Stimulated activated CD8-positive, alpha-beta memory T cell treated with anti-CD3 and anti-CD28 coated beads, Interleukin-15, amount 100 ng/mL, for 48 hours (primary cell): ENCODE measurements at regions not wholly inside any gene's neighbourhood (a gene's known extent, or its start where the extent isn't known, plus 50 kb on each side); places are given as distances from the start of the nearest gene placed in this dataset.
A peak's percentile ranks its signal among the peaks of the same experiment; 100 is the strongest.

Source experiments
- DNase-seq, 2 donors: peaks; one replicate each; pipeline ENCODE4 v3.0.0-alpha.2; 2020; ENCODE audit warnings: low read depth in 2 of 2

DNA sequence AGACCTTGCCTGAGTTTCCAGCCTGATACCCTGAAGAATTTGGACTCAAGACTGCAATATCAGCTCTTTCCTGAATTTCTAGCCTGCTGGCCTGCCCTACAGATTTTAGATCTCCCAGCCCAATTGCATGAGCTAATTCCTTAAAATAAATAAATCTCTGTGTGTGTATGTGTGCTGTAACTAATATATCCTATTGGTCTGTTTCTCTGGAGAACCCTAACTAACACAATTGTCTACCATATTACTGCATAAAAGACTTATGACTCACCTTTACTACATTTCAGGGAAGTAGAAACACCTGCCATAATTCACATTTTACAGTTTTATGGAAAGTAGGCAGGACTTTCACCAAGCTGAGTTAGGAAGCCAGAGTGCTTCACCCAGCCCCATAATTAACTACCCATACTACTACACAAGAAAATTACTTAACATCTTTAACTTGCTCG lies 90.7 kb upstream of the BEND6 start:
- no peak for DNase-seq

DNA sequence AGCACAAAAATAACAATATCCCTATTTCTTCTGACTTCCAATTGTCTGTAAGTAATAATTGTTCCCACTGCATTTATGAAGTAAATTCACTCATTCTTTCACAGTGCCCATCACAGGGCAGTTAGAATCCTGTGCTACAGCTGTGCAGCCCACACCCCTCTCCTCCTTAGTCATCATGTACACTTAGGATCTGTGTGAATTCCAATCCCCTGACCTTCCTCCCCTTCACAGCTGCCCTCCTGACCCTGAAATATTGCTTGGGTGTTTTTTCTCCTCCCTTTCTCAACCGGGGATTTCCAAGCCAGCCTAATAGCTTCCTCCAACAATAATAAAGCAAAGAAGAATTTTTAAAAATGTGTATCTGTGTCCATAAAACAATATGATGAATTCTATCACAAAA lies 91.5 kb upstream of the BEND6 start:
- no peak for DNase-seq

DNA sequence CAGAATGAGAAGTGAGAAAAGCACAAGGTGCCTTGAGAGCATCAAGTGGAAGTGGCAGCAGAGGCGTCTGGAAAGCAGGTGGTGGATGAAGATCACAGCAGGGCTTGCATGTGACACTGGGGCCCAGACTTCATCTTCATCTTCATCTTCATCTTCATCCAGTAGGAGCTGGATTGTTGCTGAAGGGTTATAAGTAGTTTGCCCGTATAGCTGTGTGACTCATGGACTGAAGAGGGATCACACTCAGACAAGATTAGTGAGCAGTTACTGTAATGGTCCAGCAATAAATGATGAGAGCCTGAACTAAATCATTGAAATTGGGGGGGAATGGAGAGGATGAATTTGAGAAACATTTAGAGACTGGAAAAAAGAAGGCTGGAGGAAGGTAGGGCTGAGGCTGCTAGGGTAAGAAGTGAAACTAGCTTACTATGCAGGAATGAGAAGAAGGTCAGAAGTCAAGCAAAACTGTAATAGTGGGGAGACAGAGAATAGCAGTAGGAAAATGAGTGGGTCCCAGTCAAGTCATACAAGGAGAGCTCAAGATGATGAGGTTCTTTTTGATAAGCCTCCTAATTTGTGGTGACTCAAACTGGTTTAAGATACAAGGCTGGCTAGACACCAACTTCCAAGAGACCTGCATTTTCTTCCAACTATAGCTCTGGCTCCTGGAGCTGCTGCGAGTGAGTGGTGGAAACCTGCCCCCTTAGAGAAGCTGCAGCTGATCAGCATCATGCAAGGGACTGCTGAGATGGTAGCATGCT lies 92.3 kb upstream of the BEND6 start:
- DNase-seq, result no peak

DNA sequence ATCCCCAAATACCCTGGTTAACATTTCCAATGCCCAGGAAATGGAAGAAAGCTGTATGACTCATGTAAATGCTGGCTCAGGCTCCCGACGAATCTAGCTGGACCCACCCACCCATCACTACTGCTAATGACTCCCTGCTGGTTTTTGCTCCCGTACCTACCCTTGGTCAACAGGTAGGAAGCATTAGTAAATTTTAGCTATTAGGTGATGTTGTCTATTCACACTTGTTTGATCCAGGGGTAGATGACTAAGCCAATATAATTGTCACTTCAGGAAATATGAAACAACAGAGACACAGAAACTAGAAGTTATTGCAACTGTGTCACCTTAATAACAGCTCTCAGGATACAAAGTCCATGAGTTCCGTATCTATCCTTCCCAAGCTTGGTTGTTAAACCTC lies 94.4 kb upstream of the BEND6 start:
- DNase-seq, result no peak

DNA sequence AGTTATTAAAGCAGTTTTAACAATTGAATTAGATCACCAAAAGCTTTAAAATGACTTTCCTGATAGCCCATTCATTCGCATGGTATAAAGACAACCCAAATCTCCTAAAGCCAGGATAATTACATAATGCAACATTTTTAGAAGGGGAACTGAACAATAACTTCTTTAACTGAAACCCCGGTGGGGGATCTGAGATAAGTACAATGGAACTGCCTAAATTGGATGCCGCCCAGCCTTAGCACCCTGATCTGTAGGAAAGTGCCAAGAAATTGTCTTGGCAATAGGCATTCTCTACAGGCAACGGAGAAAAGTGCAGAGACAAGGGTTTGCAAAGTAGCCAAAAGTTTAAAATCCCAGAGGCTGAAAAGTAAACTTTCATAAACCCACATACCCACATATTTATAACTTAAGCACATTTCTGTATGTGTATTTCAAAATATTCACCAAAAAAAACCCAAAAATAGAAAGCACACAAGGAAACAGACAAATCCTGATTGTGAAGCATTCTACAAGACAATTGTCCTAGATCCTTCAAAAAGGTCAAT lies 98.8 kb upstream of the BEND6 start:
- DNase-seq, result no peak

DNA sequence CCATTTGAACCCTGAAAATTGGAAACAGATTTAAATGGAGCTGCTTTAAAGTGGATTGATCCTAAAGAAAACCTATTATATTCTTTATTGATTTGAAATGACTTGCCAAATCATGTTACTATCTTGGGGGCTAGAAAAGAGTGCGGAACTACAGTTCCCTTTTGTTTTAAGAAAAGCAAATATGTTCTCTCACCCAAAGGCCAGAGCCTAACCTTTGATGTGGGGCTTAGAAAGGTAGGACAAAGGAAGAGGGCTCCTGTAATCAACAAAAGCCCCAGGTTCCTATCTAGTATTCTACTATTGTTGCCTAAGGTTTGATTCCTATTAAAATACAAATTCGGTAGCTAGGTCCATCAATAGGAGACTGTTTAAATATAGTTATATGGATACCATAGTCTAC lies 100.8 kb upstream of the BEND6 start:
- no peak for DNase-seq

DNA sequence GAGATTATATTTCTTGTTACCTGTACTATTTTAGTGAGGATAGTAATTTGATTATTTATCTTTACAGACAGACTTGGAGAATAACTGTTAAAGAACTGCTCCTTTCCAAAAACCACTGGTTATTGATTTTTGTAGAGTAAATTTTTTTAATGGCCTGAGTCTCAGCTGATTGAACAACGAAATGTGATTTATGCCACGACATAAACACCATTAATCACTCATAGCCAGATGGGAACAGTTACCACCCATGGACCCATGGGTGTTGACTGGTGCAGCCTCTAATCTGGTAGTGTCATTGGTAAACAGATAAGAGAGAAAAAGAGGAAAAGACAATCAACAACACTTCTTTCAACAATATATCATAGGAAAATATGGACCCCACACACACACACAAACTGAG lies 101.4 kb upstream of the BEND6 start:
- no peak for DNase-seq

DNA sequence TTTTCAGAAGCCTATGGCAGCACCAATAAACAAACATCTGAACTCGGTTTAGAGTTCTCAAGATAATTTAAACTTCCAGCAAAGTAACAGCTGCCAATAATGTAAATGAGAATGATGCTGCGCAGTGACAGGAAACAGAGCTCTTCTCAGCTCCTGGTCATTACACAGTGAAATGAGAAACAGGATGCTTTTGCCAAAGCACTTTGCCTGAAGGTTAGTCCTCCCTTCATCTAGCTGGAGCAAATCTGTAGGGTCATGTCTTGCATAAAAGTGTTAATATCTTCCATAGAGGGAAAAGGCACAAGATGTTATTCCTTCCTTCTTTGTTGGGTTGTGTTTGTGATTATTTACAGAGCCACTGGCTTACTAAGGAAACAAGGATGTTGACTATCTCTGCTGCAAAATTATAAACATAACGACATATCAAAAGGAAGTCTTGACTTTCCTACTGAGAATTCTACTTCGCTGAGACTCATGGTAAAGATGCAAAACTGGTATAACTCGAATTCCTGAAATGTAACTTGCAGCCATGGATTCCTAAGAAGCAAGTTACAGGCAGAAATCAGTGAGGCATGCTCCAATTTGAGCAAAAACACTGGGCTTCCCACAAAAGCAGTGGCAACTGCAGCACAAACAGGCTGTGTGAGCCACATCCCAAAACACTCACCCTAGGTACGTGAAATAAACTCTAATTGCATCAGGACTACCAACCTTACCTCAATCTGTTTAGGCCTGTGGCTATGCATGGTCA lies 102.5 kb upstream of the BEND6 start:
- DNase-seq, result no peak

DNA sequence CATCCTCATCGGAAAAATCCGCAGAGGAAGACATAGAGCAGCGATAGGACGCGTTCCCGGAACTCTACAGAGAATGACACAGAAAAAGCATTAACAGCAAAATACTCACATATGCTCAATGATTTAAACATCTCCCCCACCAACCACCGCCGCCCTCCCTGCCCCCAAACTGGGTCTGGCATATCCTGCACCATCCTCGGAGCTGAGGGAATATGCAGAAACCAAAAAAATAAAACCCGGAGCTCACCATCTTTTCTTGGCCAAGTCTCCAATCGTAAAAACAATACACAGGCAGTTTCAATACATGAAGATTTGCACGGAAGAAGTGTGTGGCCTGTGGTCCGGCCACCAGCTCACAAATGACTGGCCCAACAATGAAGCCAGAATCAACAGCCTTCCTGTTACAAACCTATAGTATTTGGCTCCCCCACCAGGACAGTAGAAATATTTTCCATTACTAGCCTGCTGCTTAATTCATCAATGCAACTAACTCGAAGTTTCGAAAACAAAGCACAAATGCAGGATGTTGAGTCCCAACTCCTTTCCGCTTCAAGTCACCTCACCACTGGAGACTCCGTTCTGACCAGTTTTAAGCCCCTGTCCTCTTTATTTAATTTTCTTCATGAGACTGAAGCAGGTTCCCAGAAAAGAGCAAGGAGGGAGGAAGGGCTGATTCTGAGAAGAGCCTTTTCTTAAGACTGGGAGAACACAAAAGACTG lies 103.2 kb upstream of the BEND6 start:
- DNase-seq, result peak in 1 of 2 donors; percentile 18

DNA sequence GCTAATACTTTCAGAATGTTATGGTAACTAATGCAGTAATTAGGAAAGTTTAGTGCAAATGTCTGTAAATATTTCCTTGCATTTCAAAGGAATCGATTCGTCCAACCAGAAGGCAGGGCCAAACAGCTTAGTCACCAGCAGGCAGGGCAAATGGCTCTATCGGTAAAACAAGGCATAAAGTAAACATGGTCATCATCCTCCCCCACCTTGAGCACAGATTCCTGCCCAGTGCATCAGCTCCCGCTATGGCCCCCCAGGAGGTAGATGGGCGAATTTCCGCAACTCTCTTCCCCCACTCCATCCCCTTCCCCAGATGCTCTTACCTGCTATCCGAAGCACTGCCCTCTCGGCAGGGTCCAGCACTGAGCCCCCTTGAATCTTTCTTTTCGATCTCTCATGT lies 103.8 kb upstream of the BEND6 start:
- DNase-seq, result no peak

DNA sequence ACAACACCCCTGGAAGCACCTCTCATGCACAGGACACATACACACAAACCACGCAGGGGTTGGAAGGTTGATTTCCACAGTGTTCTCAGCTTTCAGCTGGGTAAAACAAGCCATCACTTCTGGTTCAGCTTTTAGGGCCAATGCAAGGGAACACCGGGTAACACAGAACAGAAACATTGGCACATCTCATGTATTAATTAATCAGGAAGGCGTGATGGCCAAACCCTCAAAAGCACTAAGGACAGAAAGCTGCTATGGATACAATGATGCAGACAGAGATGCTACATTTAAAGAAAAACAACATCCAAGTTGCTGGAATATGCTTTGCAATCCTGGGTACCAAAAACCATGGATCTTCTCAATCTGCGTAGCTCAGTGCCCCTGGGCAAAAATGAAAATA lies 104.3 kb upstream of the BEND6 start:
- no peak for DNase-seq

DNA sequence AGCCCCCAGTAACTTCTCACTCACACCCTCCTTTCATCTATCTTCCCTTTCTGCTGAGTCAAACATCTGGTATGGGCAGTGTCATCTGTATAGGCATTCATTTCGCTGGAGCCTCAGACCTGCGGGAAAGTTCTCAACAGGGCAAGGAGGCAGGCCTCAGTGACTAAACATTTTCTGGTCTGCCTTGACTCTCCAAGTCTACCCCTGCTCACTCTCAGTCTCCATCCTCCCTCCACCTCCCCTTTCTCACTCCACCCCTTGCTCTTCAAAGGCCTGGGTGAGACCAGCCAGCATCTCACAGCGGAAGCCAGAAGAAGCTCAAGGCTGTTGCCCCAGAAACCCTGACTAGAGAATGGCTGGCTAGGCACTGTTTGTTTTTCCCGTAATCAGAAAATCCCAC lies 105.0 kb upstream of the BEND6 start:
- DNase-seq, result no peak

DNA sequence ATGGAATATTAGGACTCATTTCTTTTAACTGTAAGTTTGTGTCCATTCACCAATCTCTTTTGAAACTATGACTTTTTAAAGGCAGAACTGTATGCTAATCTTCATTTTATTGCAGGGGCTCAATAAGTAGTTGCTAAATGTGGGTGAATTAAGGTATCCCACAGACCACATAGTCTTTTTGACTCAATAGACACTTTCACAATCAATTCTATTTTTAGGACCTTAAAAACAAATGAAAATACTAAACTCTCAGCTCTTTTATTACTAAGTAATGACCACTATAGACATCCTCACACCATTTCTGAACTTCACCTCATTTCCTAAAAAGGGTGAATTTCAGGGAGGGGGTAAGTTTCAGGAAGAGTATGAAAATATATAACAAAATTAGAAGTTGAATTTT lies 106.8 kb upstream of the BEND6 start:
- no peak for DNase-seq

DNA sequence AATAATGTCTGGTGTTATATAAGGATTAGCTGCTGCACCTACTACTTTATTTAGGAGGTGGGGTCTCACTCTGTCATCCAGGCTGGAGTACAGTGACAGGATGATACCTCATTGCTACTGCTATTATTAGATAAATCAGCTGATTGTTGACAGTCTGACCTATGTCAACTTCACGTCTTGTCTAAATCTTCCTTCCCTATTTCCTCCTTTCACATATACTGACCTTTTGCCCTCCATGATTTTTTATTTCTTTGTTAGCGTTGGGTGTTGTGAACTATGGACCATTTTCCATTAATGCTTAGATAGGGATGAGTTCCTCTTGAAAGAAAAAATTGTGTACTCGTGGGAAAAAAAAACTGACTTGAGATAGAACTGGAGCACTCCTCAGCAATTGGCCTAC lies 109.9 kb upstream of the BEND6 start:
- DNase-seq, result no peak

DNA sequence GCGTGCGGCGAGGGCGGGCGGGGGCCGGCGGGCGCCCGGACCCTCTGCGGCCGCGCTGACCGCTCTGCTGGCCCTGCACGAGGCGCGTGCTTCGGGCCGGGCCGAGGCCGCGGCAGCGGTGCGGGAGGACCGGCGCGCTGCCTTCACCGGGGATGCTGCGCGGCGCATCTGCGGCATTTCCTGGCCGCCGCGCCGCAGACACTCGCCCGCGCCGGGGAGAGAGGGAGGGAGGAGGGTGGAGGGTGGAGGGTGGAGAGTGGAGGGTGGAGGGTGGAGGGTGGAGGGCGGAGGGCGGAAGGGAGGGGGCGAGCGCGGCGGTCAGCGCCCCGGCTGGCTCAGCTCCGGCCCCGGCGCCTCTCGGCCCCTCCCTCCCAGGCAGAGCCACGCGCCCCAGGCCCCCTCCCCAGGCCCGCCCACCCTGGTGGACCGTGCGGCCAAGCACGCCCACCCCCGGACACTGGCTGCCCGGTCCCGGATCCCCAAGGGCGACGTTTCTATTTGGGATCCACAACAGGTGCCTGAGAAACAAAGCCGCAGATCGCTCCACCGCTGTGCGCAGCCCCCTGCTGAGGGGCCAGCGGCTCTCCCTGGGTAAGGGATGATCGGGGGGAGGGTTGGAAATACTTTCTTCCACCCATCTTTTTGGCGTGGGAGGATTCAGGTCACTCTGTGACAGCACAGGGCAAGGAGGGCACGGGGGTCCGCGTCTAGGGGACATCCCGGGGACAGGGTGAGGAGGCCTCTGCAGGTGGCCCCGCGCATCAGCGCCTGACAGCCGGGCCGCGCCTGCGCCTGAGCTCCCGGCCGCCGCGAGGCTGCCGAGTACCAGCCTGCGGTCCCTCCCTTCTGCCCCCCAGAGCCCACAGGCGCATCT lies 111.2 kb upstream of the BEND6 start:
- DNase-seq, result peak; percentile 51 to 57

DNA sequence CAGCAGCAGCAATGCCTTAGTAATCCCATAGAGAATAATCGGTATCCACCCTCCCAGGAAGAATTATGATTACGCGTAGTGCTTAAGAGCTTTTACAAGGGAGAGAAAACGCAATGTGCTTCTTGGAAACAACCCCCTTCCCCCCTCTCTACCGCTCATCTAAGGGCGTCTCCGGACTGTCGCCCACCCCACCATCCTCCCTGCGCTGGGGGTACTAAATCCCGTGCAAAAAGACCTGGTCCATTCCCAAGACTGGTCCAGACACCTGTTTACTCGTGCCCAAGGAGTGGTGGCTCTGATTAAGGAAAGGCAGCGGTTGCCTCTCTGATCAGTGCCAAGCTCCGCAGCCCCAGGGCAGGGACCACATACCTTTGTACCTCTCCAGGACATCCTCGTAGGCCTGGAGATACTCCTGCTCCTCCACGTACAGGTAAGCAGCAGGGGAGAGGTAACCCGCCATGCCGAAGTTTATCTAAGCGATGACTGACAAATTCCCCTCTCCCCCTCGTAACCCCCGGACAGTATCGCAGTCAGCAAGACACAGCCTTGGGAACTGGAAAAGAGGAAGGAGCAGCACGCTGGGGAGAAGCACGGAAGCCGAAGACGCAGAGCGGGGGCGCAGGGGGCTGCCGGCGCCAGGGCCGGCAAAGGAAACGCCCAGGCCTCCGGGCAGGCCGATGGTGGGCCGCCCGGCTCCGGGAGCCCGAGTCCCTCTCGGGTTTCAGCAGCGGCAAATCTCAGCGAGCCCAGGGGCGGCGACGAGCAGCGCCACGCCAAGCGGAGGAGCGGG lies 112.0 kb upstream of the BEND6 start:
- no peak for DNase-seq

DNA sequence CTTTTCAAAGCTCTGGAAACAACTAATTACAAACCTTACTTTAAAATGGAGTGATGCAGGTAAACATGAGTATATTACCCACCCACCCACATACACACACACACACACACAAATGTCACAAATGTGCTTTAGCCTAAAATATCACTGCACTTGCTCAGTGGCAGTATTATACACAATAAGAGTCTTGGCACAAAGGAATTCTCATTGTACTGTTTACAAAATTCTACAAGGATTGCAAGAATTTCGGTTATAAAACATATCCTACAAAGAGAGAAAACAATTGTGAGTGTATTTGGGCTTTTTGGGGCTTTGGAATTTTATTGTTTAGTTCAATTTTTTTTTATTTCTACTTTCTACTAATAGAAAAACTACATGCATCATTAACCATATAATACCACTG lies 113.2 kb upstream of the BEND6 start:
- DNase-seq, result no peak

DNA sequence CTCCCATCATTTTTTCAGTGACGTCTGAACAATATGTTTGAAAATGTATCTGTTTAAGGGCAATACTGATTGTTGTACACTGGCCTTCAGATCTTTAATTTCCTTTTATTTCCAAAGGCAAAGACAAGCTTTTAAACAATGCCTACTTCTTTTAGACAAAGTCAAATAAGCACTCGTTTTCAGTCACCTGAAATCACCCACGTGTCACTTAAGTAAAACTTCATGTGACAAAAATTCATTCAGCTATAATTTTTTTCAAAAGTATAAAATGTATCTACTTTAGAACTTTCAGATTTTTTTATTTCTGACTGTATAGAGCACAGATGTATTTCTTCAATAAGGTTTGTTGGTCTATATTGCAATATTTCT lies 113.5 kb upstream of the BEND6 start:
- DNase-seq, result no peak

DNA sequence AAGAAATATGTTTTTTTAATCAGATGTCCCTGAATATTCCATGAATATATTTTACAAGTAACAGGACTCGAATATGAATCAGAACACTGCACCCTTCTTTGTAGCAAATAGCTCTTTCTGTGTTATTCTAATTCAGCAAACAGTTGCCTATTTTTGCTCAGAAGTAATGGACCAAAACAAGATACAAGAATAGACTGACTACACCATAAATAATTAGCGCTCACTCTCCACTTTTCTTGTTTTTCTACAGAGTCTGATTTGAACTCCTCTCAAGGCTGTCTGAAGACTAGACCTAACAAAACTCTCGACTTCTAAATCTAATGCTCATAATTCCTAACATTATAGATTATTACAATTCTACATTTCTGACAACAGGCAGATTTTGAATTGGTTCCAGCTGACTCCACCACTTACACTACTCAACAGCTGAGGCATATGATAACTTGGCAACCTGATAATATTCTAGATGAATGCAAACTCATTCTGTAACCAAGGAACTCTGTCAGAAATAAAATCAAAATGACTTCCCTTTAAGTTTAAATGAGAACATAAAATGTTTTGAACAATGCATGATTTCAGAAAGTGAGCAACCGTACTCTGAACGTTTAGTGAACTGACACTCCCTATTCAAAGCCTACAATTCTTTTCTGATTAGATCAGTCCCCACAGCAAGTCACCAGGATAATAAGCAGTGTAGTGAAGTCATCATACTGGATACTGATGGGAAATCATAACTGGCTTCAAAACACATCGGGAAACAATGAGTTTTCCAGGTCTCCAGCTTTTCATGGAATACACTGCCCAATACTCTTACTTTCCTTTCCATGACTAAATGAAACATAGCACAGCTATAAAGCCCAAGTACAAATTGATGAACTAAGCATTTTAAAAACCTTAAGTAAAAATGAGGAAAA lies 114.2 kb upstream of the BEND6 start:
- no peak for DNase-seq
